Astrocyte (in vitro differentiated cells and primary cell): ENCODE measurements at regions not wholly inside any gene's neighbourhood (a gene's known extent, or its start where the extent isn't known, plus 50 kb on each side); places are given as distances from the start of the nearest gene placed in this dataset.

Source experiments
- DNase-seq: peaks from one replicate; pipeline ENCODE4 v3.0.0-alpha.2; 2010; ENCODE audit warnings: low read depth
- FAIRE-seq: peaks from 2 replicates; lab custom pipeline; 2011; peaks lifted over from hg19 to GRCh38; lab: Jason Lieb, UNC
- H2AFZ ChIP-seq: 2 replicates; pipeline ENCODE4 v1.6.0; 2012; ENCODE audit warnings: low read depth, low read length, inconsistent platforms
- H3K27ac ChIP-seq: 2 replicates; pipeline ENCODE4 v1.5.1; 2011; ENCODE audit warnings: low read depth, low read length, inconsistent platforms
- H3K27me3 ChIP-seq: 2 replicates; pipeline ENCODE4 v1.6.0; 2011; ENCODE audit warnings: low read length, inconsistent platforms; ENCODE audit not compliant: insufficient read depth
- H3K36me3 ChIP-seq: 2 replicates; pipeline ENCODE4 v1.5.1; 2011; ENCODE audit warnings: low read length, inconsistent platforms; ENCODE audit not compliant: insufficient read depth
- H3K4me1 ChIP-seq: 2 replicates; pipeline ENCODE4 v1.5.1; 2011; ENCODE audit warnings: low read length, inconsistent platforms; ENCODE audit not compliant: insufficient read depth
- H3K4me2 ChIP-seq: 2 replicates; pipeline ENCODE4 v1.6.0; 2012; ENCODE audit warnings: low read length, inconsistent platforms
- H3K4me3 ChIP-seq: 2 replicates; pipeline ENCODE4 v1.5.1; 2011; ENCODE audit warnings: low read depth, mild to moderate bottlenecking, low read length, inconsistent platforms; ENCODE audit not compliant: insufficient read depth
- H3K79me2 ChIP-seq: 2 replicates; pipeline ENCODE4 v1.6.0; 2012; ENCODE audit warnings: mild to moderate bottlenecking, low read length, inconsistent platforms; ENCODE audit not compliant: insufficient read depth
- H3K9ac ChIP-seq: 2 replicates; pipeline ENCODE4 v1.6.0; 2012; ENCODE audit warnings: mild to moderate bottlenecking, low read length, inconsistent platforms
- H3K9me3 ChIP-seq: 2 replicates; pipeline ENCODE4 v1.5.1; 2012; ENCODE audit warnings: low read depth, mild to moderate bottlenecking, low read length, inconsistent platforms; ENCODE audit not compliant: insufficient read depth
- H4K20me1 ChIP-seq: 2 replicates; pipeline ENCODE4 v1.6.0; 2012; ENCODE audit warnings: low read length, inconsistent platforms; ENCODE audit not compliant: insufficient read depth
- H3K27ac Mint-ChIP-seq: one replicate; pipeline ENCODE4 v1.8.0; 2021; ENCODE audit warnings: mild to moderate bottlenecking, mixed read lengths; ENCODE audit not compliant: unreplicated experiment
- H3K27me3 Mint-ChIP-seq: one replicate; pipeline ENCODE4 v1.8.0; 2021; ENCODE audit warnings: low read depth, mixed read lengths; ENCODE audit not compliant: unreplicated experiment
- H3K36me3 Mint-ChIP-seq: one replicate; pipeline ENCODE4 v1.8.0; 2021; ENCODE audit warnings: low read depth, mixed read lengths; ENCODE audit not compliant: unreplicated experiment
- H3K4me1 Mint-ChIP-seq: one replicate; pipeline ENCODE4 v1.8.0; 2021; ENCODE audit warnings: low read depth, mixed read lengths; ENCODE audit not compliant: unreplicated experiment
- H3K4me3 Mint-ChIP-seq: one replicate; pipeline ENCODE4 v1.8.0; 2021; ENCODE audit warnings: mild to moderate bottlenecking, moderate library complexity, mixed read lengths; ENCODE audit not compliant: unreplicated experiment
- H3K9me3 Mint-ChIP-seq: one replicate; pipeline ENCODE4 v1.8.0; 2021; ENCODE audit warnings: mild to moderate bottlenecking, mixed read lengths; ENCODE audit not compliant: unreplicated experiment
- CTCF ChIP-seq: IDR thresholded peaks from 2 replicates; pipeline ENCODE4 v1.5.1; 2011; ENCODE audit warnings: low read depth, mild to moderate bottlenecking, inconsistent platforms, low read length, moderate library complexity; ENCODE audit not compliant: insufficient read depth
- EZH2 ChIP-seq: IDR thresholded peaks from 2 replicates; pipeline ENCODE4 v1.6.1; 2012; ENCODE audit warnings: mild to moderate bottlenecking, low read length, inconsistent platforms; ENCODE audit not compliant: insufficient read depth

GRCh38 chr4:72993876-72994275 is 75.6 kb downstream of the COX18 start:
- TF ChIP-seq EZH2: no peak
- TF ChIP-seq CTCF: no peak
- no peak for DNase-seq

GRCh38 chr4:72991873-72992272 is 77.6 kb downstream of the COX18 start:
- Mint-ChIP-seq H3K4me1 (no peaks in the 10 kb centered on the region), H3K36me3 (no peaks in the 10 kb centered on the region), H3K9me3 (no peaks in the 10 kb centered on the region), H3K4me3 (no peak overlapping the region), H3K27ac (no peak overlapping the region), H3K27me3 (no peaks in the 10 kb centered on the region)
- DNase-seq (peak; percentile 30), FAIRE-seq (no peak)
- Histone ChIP-seq H3K27me3 (no peaks in the 10 kb centered on the region), H3K9me3 (no peaks in the 10 kb centered on the region), H3K79me2 (no peaks in the 10 kb centered on the region), H3K4me3 (no peak overlapping the region), H3K9ac (no peak overlapping the region), H3K4me1 (no peaks in the 10 kb centered on the region), H2AFZ (no peak overlapping the region), H3K36me3 (no peaks in the 10 kb centered on the region), H3K4me2 (no peak overlapping the region), H4K20me1 (no peaks in the 10 kb centered on the region), H3K27ac (no peak overlapping the region)
- no peak for TF ChIP-seq CTCF
- TF ChIP-seq EZH2: no peak

More at GRCh38 chr4:72993876-72994275, 75.6 kb downstream of the COX18 start:
- H3K36me3 ChIP-seq: no peaks in the 10 kb centered on the region
- H4K20me1 ChIP-seq: no peaks in the 10 kb centered on the region
- no peak overlapping the region for H3K4me2 ChIP-seq
- H3K27ac Mint-ChIP-seq: no peak overlapping the region
- H3K36me3 Mint-ChIP-seq: no peaks in the 10 kb centered on the region
- H3K4me1 Mint-ChIP-seq: peaks cover 5% of the 10 kb centered on the region
- H3K4me1 ChIP-seq: peaks cover 4% of the 10 kb centered on the region
- no peaks in the 10 kb centered on the region for H3K27me3 Mint-ChIP-seq
- H2AFZ ChIP-seq: no peak overlapping the region
- no peak overlapping the region for H3K4me3 ChIP-seq
- no peaks in the 10 kb centered on the region for H3K9me3 ChIP-seq
- H3K27ac ChIP-seq: no peak overlapping the region
- H3K9me3 Mint-ChIP-seq: no peaks in the 10 kb centered on the region
- no peak overlapping the region for H3K4me3 Mint-ChIP-seq
- H3K27me3 ChIP-seq: no peaks in the 10 kb centered on the region
- no peak overlapping the region for H3K9ac ChIP-seq
- no peaks in the 10 kb centered on the region for H3K79me2 ChIP-seq
- FAIRE-seq: no peak

- Mint-ChIP-seq H3K36me3 (no peaks in the 10 kb centered on the region), H3K4me1 (no peaks in the 10 kb centered on the region), H3K9me3 (no peaks in the 10 kb centered on the region), H3K4me3 (no peak overlapping the region), H3K27ac (no peak overlapping the region), H3K27me3 (no peaks in the 10 kb centered on the region)
- TF ChIP-seq CTCF: no peak
- TF ChIP-seq EZH2: no peak
- DNase-seq (peak; percentile 36), FAIRE-seq (no peak)
- H3K9me3 ChIP-seq: no peaks in the 10 kb centered on the region
- H3K4me2 ChIP-seq: no peak overlapping the region
- no peak overlapping the region for H2AFZ ChIP-seq
- no peak overlapping the region for H3K4me3 ChIP-seq
- H3K9ac ChIP-seq: no peak overlapping the region
- no peaks in the 10 kb centered on the region for H3K4me1 ChIP-seq
- no peaks in the 10 kb centered on the region for H3K79me2 ChIP-seq
- no peaks in the 10 kb centered on the region for H4K20me1 ChIP-seq
- H3K27ac ChIP-seq: no peak overlapping the region
- H3K27me3 ChIP-seq: no peaks in the 10 kb centered on the region
- H3K36me3 ChIP-seq: no peaks in the 10 kb centered on the region
These were observed 81.5 kb downstream of the COX18 start for GRCh38 chr4:72987741-72988729.
